T-helper 1 cell treated with Interleukin-12 subunit alpha and Interleukin-12 subunit beta and Interleukin-4 antibody, amounts not matched to agents 30 μg/mL and 1 μg/mL, for 36 hours (primary cell): ENCODE measurements at regions not wholly inside any gene's neighbourhood (a gene's known extent, or its start where the extent isn't known, plus 50 kb on each side); places are given as distances from the start of the nearest gene placed in this dataset.

ENCODE experiments used
- H3K27ac Mint-ChIP-seq: one replicate; pipeline ENCODE4 v1.8.0; 2021; ENCODE audit warnings: mild to moderate bottlenecking, mixed read lengths
- H3K27me3 Mint-ChIP-seq: one replicate; pipeline ENCODE4 v1.8.0; 2021; ENCODE audit warnings: low read depth, mixed read lengths
- H3K36me3 Mint-ChIP-seq: one replicate; pipeline ENCODE4 v1.8.0; 2021; ENCODE audit warnings: low read depth, mixed read lengths
- H3K4me1 Mint-ChIP-seq: one replicate; pipeline ENCODE4 v1.8.0; 2021; ENCODE audit warnings: low read depth, mixed read lengths
- H3K4me3 Mint-ChIP-seq: one replicate; pipeline ENCODE4 v1.8.0; 2021; ENCODE audit warnings: mild to moderate bottlenecking, moderate library complexity, mixed read lengths
- H3K9me3 Mint-ChIP-seq: one replicate; pipeline ENCODE4 v1.8.0; 2021; ENCODE audit warnings: mixed read lengths

GRCh38 chr20:7285918-7286556 is 518.6 kb downstream of the BMP2 start:
- Mint-ChIP-seq H3K36me3 (no peaks in the 10 kb centered on the region), H3K4me3 (no peak overlapping the region), H3K4me1 (no peaks in the 10 kb centered on the region), H3K9me3 (no peaks in the 10 kb centered on the region), H3K27me3 (no peaks in the 10 kb centered on the region), H3K27ac (no peak overlapping the region)

GRCh38 chr20:7291323-7291943 is 523.9 kb downstream of the BMP2 start:
- no peaks in the 10 kb centered on the region for H3K36me3 Mint-ChIP-seq
- no peak overlapping the region for H3K27ac Mint-ChIP-seq
- H3K4me3 Mint-ChIP-seq = no peak overlapping the region
- no peaks in the 10 kb centered on the region for H3K9me3 Mint-ChIP-seq
- H3K4me1 Mint-ChIP-seq = no peaks in the 10 kb centered on the region
- no peaks in the 10 kb centered on the region for H3K27me3 Mint-ChIP-seq

DNA sequence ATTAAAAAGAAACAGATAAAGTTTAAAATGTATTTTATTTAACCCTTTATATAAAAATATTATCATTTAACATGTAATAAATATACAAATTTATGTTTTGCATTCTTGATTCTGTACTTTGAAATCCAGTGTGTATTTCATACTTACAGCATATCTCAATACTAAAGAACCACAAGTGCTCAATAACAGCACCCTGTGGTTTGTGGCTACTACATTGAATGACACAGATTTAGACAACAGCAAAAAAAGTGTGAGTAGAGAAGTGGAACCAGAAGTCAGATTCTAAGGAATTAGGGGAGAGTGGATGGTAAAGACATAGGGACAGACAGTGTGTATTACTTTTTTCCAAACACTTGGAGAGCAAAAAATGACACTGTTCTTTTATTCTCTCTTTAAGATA is 524.5 kb downstream of the BMP2 start:
- H3K27ac Mint-ChIP-seq = no peak overlapping the region
- H3K9me3 Mint-ChIP-seq = no peaks in the 10 kb centered on the region
- no peak overlapping the region for H3K4me3 Mint-ChIP-seq
- no peaks in the 10 kb centered on the region for H3K27me3 Mint-ChIP-seq
- H3K4me1 Mint-ChIP-seq = no peaks in the 10 kb centered on the region
- H3K36me3 Mint-ChIP-seq = no peaks in the 10 kb centered on the region

DNA sequence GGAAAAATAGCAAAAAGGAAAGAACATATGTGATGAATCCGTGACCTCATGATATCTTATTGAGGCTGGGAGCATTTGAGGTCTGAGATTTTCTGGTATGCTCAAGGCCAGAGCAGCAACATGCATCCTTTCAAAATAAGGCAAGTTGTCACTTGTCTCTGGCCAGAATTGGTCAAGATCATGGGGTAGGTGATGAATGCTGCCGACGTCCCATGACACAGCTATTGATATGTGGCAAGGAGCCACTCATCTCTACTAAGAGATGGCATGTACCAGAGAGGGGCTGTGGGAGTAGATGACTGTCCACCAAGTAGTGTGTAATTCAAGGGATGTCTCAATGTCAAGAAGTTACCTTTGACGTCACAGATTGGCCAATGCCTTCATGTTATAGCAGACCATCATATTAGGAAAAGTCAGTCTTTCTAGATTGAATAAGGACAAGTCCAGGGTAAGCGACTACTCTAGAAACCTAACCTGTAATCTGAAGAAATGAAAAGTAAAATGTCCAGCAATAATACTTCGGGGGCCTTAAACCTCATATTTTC is 527.4 kb downstream of the BMP2 start:
- H3K27me3 Mint-ChIP-seq = no peaks in the 10 kb centered on the region
- H3K27ac Mint-ChIP-seq = no peak overlapping the region
- no peaks in the 10 kb centered on the region for H3K9me3 Mint-ChIP-seq
- H3K4me3 Mint-ChIP-seq = no peak overlapping the region
- H3K4me1 Mint-ChIP-seq = no peaks in the 10 kb centered on the region
- no peaks in the 10 kb centered on the region for H3K36me3 Mint-ChIP-seq

- Mint-ChIP-seq H3K4me3 (no peak overlapping the region), H3K36me3 (no peaks in the 10 kb centered on the region), H3K27ac (no peak overlapping the region), H3K9me3 (no peaks in the 10 kb centered on the region), H3K4me1 (no peaks in the 10 kb centered on the region), H3K27me3 (no peaks in the 10 kb centered on the region)
These were observed 534.3 kb downstream of the BMP2 start for GRCh38 chr20:7301807-7302206.

DNA sequence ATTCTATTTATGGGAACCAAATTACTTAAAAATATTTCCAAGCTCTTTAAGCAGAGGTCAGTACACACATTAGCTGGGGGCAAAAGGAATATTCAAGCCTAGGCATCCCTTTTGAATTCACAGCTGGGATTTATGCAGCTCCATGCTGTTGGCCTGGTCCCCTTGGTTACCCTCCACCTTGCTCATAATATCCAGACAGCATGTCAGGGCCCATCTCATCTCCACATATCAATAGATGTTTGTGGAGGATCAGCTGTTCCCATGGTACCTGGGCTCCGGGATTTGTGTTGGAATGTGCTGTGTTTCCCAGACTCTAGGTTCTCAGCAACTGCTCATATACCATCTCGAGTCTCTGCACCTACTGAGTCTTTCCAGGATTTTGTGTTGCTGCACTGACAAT is 534.8 kb downstream of the BMP2 start:
- H3K27ac Mint-ChIP-seq = no peak overlapping the region
- no peaks in the 10 kb centered on the region for H3K36me3 Mint-ChIP-seq
- H3K9me3 Mint-ChIP-seq = no peaks in the 10 kb centered on the region
- H3K27me3 Mint-ChIP-seq = no peaks in the 10 kb centered on the region
- H3K4me3 Mint-ChIP-seq = no peak overlapping the region
- no peaks in the 10 kb centered on the region for H3K4me1 Mint-ChIP-seq

GRCh38 chr20:7305976-7306375 is 538.5 kb downstream of the BMP2 start:
- no peaks in the 10 kb centered on the region for H3K27me3 Mint-ChIP-seq

DNA sequence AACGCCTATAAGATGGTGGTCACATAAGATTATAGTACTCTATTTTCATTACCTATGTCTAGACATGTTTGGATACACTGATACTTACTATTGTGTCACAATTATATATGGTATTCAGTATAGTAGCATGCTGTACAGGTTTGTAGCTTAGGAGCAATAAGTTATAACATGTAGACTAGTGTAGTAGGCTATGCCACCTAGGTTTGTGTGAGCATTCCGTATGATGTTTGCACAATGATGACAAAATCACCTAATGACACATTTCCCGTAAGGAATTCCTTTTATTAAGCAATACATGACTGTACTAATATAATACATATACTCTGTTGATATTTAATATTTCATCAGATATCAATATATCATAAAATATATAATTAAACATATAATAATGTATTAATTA is 540.7 kb downstream of the BMP2 start:
- Mint-ChIP-seq H3K9me3 (peaks cover 3% of the 10 kb centered on the region), H3K27me3 (no peaks in the 10 kb centered on the region), H3K27ac (no peak overlapping the region), H3K4me3 (no peak overlapping the region), H3K36me3 (no peaks in the 10 kb centered on the region), H3K4me1 (no peaks in the 10 kb centered on the region)

More at GRCh38 chr20:7305976-7306375, 538.5 kb downstream of the BMP2 start:
- Mint-ChIP-seq H3K27ac (no peak overlapping the region), H3K9me3 (peaks cover 3% of the 10 kb centered on the region), H3K4me1 (no peaks in the 10 kb centered on the region), H3K36me3 (no peaks in the 10 kb centered on the region), H3K4me3 (no peak overlapping the region)

GRCh38 chr20:7313047-7313446 is 545.6 kb downstream of the BMP2 start:
- Mint-ChIP-seq H3K27me3 (no peaks in the 10 kb centered on the region), H3K4me3 (no peak overlapping the region), H3K27ac (no peak overlapping the region), H3K9me3 (peaks cover 7% of the 10 kb centered on the region), H3K4me1 (no peaks in the 10 kb centered on the region), H3K36me3 (no peaks in the 10 kb centered on the region)

DNA sequence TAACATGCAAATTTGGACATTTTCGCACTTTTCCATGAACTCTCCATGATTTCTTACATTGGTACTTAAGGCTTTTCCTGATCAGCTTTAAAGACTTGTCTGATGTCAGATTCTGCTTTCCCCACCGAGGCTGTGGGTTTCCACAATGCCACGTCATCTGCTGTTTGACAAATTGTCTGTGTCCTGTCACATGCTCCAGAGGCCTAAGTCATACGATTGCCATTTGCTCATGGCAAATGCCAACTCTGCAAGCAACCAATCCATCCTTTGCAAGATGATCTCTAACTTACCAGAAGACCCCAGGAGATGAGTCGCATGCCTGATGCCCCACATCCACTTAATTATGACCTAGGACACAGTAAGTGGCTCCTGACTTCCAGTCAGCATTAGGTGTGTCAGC is 556.5 kb downstream of the BMP2 start:
- Mint-ChIP-seq H3K36me3 (no peaks in the 10 kb centered on the region), H3K27ac (no peak overlapping the region), H3K4me1 (no peaks in the 10 kb centered on the region), H3K9me3 (peaks cover 13% of the 10 kb centered on the region), H3K4me3 (no peak overlapping the region), H3K27me3 (no peaks in the 10 kb centered on the region)

DNA sequence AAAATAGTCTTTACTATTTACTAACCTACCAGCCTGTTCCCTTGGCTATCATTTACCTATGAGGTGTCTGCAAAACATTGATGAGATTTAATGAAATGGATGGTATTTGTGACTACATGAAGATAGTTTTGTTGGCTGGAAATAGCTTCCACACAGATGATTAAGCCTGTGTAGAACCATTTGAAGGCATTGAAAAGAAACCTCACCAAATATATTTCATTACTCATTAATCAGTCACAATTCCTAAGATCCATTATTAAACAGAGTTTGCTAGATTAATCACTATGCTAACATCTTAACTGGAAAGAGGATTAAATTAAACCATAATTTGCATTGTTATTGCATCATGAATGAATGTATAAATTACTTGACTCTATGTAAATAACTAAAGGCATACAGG is 560.3 kb downstream of the BMP2 start:
- no peaks in the 10 kb centered on the region for H3K27me3 Mint-ChIP-seq
- no peaks in the 10 kb centered on the region for H3K4me1 Mint-ChIP-seq
- no peak overlapping the region for H3K4me3 Mint-ChIP-seq
- no peaks in the 10 kb centered on the region for H3K36me3 Mint-ChIP-seq
- peaks cover 3% of the 10 kb centered on the region for H3K9me3 Mint-ChIP-seq
- no peak overlapping the region for H3K27ac Mint-ChIP-seq

- H3K9me3 Mint-ChIP-seq = no peaks in the 10 kb centered on the region
- H3K36me3 Mint-ChIP-seq = no peaks in the 10 kb centered on the region
- no peaks in the 10 kb centered on the region for H3K27me3 Mint-ChIP-seq
- H3K4me3 Mint-ChIP-seq = no peak overlapping the region
- H3K4me1 Mint-ChIP-seq = no peaks in the 10 kb centered on the region
- no peak overlapping the region for H3K27ac Mint-ChIP-seq
These were observed 563.4 kb downstream of the BMP2 start for GRCh38 chr20:7330850-7331249.

- no peak overlapping the region for H3K27ac Mint-ChIP-seq
- no peak overlapping the region for H3K4me3 Mint-ChIP-seq
- no peaks in the 10 kb centered on the region for H3K27me3 Mint-ChIP-seq
- H3K36me3 Mint-ChIP-seq = no peaks in the 10 kb centered on the region
- H3K4me1 Mint-ChIP-seq = no peaks in the 10 kb centered on the region
- H3K9me3 Mint-ChIP-seq = no peaks in the 10 kb centered on the region
These were observed 564.7 kb downstream of the BMP2 start for GRCh38 chr20:7332169-7332568.

- H3K4me3 Mint-ChIP-seq = no peak overlapping the region
- H3K27me3 Mint-ChIP-seq = no peaks in the 10 kb centered on the region
- H3K4me1 Mint-ChIP-seq = no peaks in the 10 kb centered on the region
- peaks cover 4% of the 10 kb centered on the region for H3K9me3 Mint-ChIP-seq
- no peak overlapping the region for H3K27ac Mint-ChIP-seq
- no peaks in the 10 kb centered on the region for H3K36me3 Mint-ChIP-seq
These were observed 566.4 kb downstream of the BMP2 start for GRCh38 chr20:7333841-7334240.

DNA sequence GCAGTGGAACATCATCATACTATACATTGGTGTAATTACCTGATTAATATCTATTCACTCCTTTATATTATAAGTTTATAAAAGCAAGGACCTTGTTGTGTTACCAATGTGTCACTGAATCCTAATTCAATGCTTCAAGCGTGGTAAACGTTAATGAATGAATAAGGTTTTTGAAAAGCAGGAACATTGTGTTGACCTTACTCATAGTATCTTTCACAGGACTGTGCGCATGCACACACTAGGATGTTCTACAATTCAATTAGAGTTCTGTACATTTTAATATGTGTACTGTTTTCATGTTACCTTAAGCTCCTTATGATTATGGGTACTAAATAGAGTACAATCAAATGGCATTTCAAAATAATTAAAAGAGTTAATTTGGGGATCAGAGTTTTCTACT is 578.5 kb downstream of the BMP2 start:
- Mint-ChIP-seq H3K4me1 (no peaks in the 10 kb centered on the region), H3K36me3 (no peaks in the 10 kb centered on the region), H3K9me3 (peaks cover 5% of the 10 kb centered on the region), H3K27ac (no peak overlapping the region), H3K4me3 (no peak overlapping the region), H3K27me3 (no peaks in the 10 kb centered on the region)
